Transverse colon (tissue), 4 donors: ENCODE measurements at regions not wholly inside any gene's neighbourhood (a gene's known extent, or its start where the extent isn't known, plus 50 kb on each side); places are given as distances from the start of the nearest gene placed in this dataset.

Experiments used
- DNase-seq: peaks from one replicate; pipeline ENCODE4 v3.0.0-alpha.2; 2019
- H3K27ac ChIP-seq, 4 donors: fragments of 200-600 bp; sonication (generic); 2 replicates each; pipeline ENCODE4 v1.5.1; 2016 to 2018; ENCODE audit warnings: inconsistent platforms in 4 of 4
- H3K27me3 ChIP-seq: fragments of 200-600 bp; sonication (generic); 2 replicates; pipeline ENCODE4 v1.5.1; 2017; ENCODE audit warnings: inconsistent platforms
- H3K36me3 ChIP-seq, 4 donors: fragments of 200-600 bp; sonication (generic); 2 replicates each; pipeline ENCODE4 v1.5.1; 2017 to 2019; ENCODE audit warnings: inconsistent platforms in 4 of 4
- H3K4me1 ChIP-seq, 4 donors: fragments of 200-600 bp; sonication (generic); 2 replicates each; pipeline ENCODE4 v1.5.1; 2017 to 2020; ENCODE audit warnings: inconsistent platforms in 4 of 4
- H3K4me3 ChIP-seq, 4 donors: fragments of 200-600 bp; sonication (generic); 1 replicate in 1 of 4; 2 replicates in 3 of 4; pipeline versions ENCODE4 v1.5.1 to v1.6.1; 2017 to 2019; ENCODE audit warnings: inconsistent platforms in 4 of 4
- H3K9me3 ChIP-seq, 2 donors: fragments of 200-600 bp; sonication (generic); 2 replicates each; pipeline ENCODE4 v1.5.1; 2017 to 2019; ENCODE audit warnings: inconsistent platforms in 2 of 2
- CTCF ChIP-seq, 5 experiments: fragments of 200-600 bp in 3 of 5; fragments of 450-650 bp in 2 of 5; sonication (generic) in 3 of 5; IDR thresholded peaks; 1 replicate in 2 of 5; 2 replicates in 3 of 5; pipeline ENCODE4 v1.5.1; 2016 to 2017; ENCODE audit warnings: antibody characterized with exemption in 5 of 5, inconsistent platforms in 3 of 5, mild to moderate bottlenecking in 2 of 5, moderate library complexity in 1 of 5
- EP300 ChIP-seq: sonication (generic); formaldehyde crosslinking; IDR thresholded peaks from one replicate; pipeline ENCODE4 v1.6.1; 2017; ENCODE audit warnings: antibody characterized with exemption, low read depth
- POLR2A ChIP-seq: fragments of 450-650 bp; IDR thresholded peaks from one replicate; pipeline ENCODE4 v1.6.1; 2016; ENCODE audit warnings: antibody characterized with exemption, mild to moderate bottlenecking, moderate library complexity
- POLR2AphosphoS5 ChIP-seq, 3 donors: sonication (generic); formaldehyde crosslinking; IDR thresholded peaks; one replicate each; pipeline ENCODE4 v1.6.1; 2016; ENCODE audit warnings: antibody characterized with exemption in 3 of 3
- WGBS, 2 donors: methylation state at CpG; one replicate each; pipeline ENCODE4 v1.1.5; 2018; ENCODE audit warnings: low coverage in 1 of 2; 5-methylcytosine and 5-hydroxymethylcytosine counted together
- in situ Hi-C, 4 donors: fragments of 200-750 bp; cut with MboI; loops; one replicate each; pipeline versions ENCODE4 v1.15.0 to v1.15.1; 2017; ENCODE audit warnings: low sequenced_read_pairs in 3 of 4, low pct_ligation_motif_present in 1 of 4, low pct_unique_long_range_greater_than_20kb in 1 of 4
- intact Hi-C: fragments of 100-400 bp; cut with DNase I; formaldehyde crosslinking; loops from one replicate; pipeline ENCODE4 v1.15.1; 2023; ENCODE audit warnings: low total_unique reads

- Histone ChIP-seq H3K36me3 (no peaks in the 10 kb centered on the region), H3K27ac (no peak overlapping the region), H3K9me3 (no peaks in the 10 kb centered on the region), H3K27me3 (no peaks in the 10 kb centered on the region), H3K4me3 (no peak overlapping the region), H3K4me1 (peaks cover 0 to 4% (median 0%) of the 10 kb centered on the region in 4 donors)
- intact Hi-C loops (no loop called here), in situ Hi-C loops (loop anchor here in 1 of 4 donors (25.0 kb wide), 1 partner anchor 137 kb away; no protein-coding TSS in a partner anchor)
- TF ChIP-seq POLR2A (no peak), POLR2AphosphoS5 (IDR thresholded peaks at IDR 0.05) (no peak), CTCF (IDR thresholded peaks at IDR 0.05) (no peak), EP300 (no peak)
- DNase-seq: no peak
- WGBS, 2 donors: 80 to 83% methylated on average over 3 to 4 of the region's 4 CpGs
These were observed 172.6 kb upstream of the PRPS1L1 start for GRCh38 chr7:18200266-18200665.

GRCh38 chr7:18200855-18201254, 173.2 kb upstream of the PRPS1L1 start:
- Histone ChIP-seq H3K4me3 (no peak overlapping the region), H3K27me3 (no peaks in the 10 kb centered on the region), H3K36me3 (no peaks in the 10 kb centered on the region), H3K4me1 (peaks cover 0 to 4% (median 0%) of the 10 kb centered on the region in 4 donors), H3K27ac (peak overlapping the region in 1 of 4 donors; percentile 35), H3K9me3 (no peaks in the 10 kb centered on the region)
- intact Hi-C loops: no loop called here
- TF ChIP-seq CTCF (IDR thresholded peaks at IDR 0.05) (no peak), POLR2A (no peak), POLR2AphosphoS5 (IDR thresholded peaks at IDR 0.05) (no peak), EP300 (no peak)
- WGBS, 2 donors: 53 to 88% methylated on average over 2 to 8 of the region's 8 CpGs
- no peak for DNase-seq
- in situ Hi-C loops: loop anchor here in 1 of 4 donors (25.0 kb wide), 1 partner anchor 136 kb away; no protein-coding TSS in a partner anchor

GRCh38 chr7:18201350-18201749, 173.7 kb upstream of the PRPS1L1 start:
- Histone ChIP-seq H3K9me3 (no peaks in the 10 kb centered on the region), H3K4me3 (no peak overlapping the region), H3K27me3 (no peaks in the 10 kb centered on the region), H3K4me1 (peaks cover 0 to 4% (median 0%) of the 10 kb centered on the region in 4 donors), H3K36me3 (no peaks in the 10 kb centered on the region), H3K27ac (peak overlapping the region in 1 of 4 donors; percentile 35)
- in situ Hi-C loops: loop anchor here in 1 of 4 donors (25.0 kb wide), 1 partner anchor 136 kb away; no protein-coding TSS in a partner anchor
- intact Hi-C loops: no loop called here
- DNase-seq: no peak
- TF ChIP-seq CTCF (IDR thresholded peaks at IDR 0.05) (no peak), POLR2AphosphoS5 (IDR thresholded peaks at IDR 0.05) (no peak), POLR2A (no peak), EP300 (no peak)

- Histone ChIP-seq H3K4me1 (peaks cover 0 to 4% (median 0%) of the 10 kb centered on the region in 4 donors), H3K4me3 (no peak overlapping the region), H3K27me3 (no peaks in the 10 kb centered on the region), H3K9me3 (no peaks in the 10 kb centered on the region), H3K36me3 (no peaks in the 10 kb centered on the region), H3K27ac (no peak overlapping the region)
- DNase-seq: no peak
- intact Hi-C loops (no loop called here), in situ Hi-C loops (loop anchor here in 1 of 4 donors (25.0 kb wide), 1 partner anchor 135 kb away; no protein-coding TSS in a partner anchor)
- TF ChIP-seq POLR2A: no peak
- TF ChIP-seq POLR2AphosphoS5 (IDR thresholded peaks at IDR 0.05): no peak
- no peak for TF ChIP-seq EP300
- no peak for TF ChIP-seq CTCF (IDR thresholded peaks at IDR 0.05)
- 91 to 92% methylated on average over 3 of the region's 3 CpGs for WGBS, 2 donors
These were observed 174.8 kb upstream of the PRPS1L1 start for GRCh38 chr7:18202315-18203045.
